Astrocyte (in vitro differentiated cells and primary cell): ENCODE measurements at regions not wholly inside any gene's neighbourhood (a gene's known extent, or its start where the extent isn't known, plus 50 kb on each side); places are given as distances from the start of the nearest gene placed in this dataset.

Experiments
- DNase-seq: peaks from one replicate; pipeline ENCODE4 v3.0.0-alpha.2; 2010; ENCODE audit warnings: low read depth
- FAIRE-seq: peaks from 2 replicates; lab custom pipeline; 2011; peaks lifted over from hg19 to GRCh38; lab: Jason Lieb, UNC
- H2AFZ ChIP-seq: 2 replicates; pipeline ENCODE4 v1.6.0; 2012; ENCODE audit warnings: low read depth, low read length, inconsistent platforms
- H3K27ac ChIP-seq: 2 replicates; pipeline ENCODE4 v1.5.1; 2011; ENCODE audit warnings: low read depth, low read length, inconsistent platforms
- H3K27me3 ChIP-seq: 2 replicates; pipeline ENCODE4 v1.6.0; 2011; ENCODE audit warnings: low read length, inconsistent platforms; ENCODE audit not compliant: insufficient read depth
- H3K36me3 ChIP-seq: 2 replicates; pipeline ENCODE4 v1.5.1; 2011; ENCODE audit warnings: low read length, inconsistent platforms; ENCODE audit not compliant: insufficient read depth
- H3K4me1 ChIP-seq: 2 replicates; pipeline ENCODE4 v1.5.1; 2011; ENCODE audit warnings: low read length, inconsistent platforms; ENCODE audit not compliant: insufficient read depth
- H3K4me2 ChIP-seq: 2 replicates; pipeline ENCODE4 v1.6.0; 2012; ENCODE audit warnings: low read length, inconsistent platforms
- H3K4me3 ChIP-seq: 2 replicates; pipeline ENCODE4 v1.5.1; 2011; ENCODE audit warnings: low read depth, mild to moderate bottlenecking, low read length, inconsistent platforms; ENCODE audit not compliant: insufficient read depth
- H3K79me2 ChIP-seq: 2 replicates; pipeline ENCODE4 v1.6.0; 2012; ENCODE audit warnings: mild to moderate bottlenecking, low read length, inconsistent platforms; ENCODE audit not compliant: insufficient read depth
- H3K9ac ChIP-seq: 2 replicates; pipeline ENCODE4 v1.6.0; 2012; ENCODE audit warnings: mild to moderate bottlenecking, low read length, inconsistent platforms
- H3K9me3 ChIP-seq: 2 replicates; pipeline ENCODE4 v1.5.1; 2012; ENCODE audit warnings: low read depth, mild to moderate bottlenecking, low read length, inconsistent platforms; ENCODE audit not compliant: insufficient read depth
- H4K20me1 ChIP-seq: 2 replicates; pipeline ENCODE4 v1.6.0; 2012; ENCODE audit warnings: low read length, inconsistent platforms; ENCODE audit not compliant: insufficient read depth
- H3K27ac Mint-ChIP-seq: one replicate; pipeline ENCODE4 v1.8.0; 2021; ENCODE audit warnings: mild to moderate bottlenecking, mixed read lengths; ENCODE audit not compliant: unreplicated experiment
- H3K27me3 Mint-ChIP-seq: one replicate; pipeline ENCODE4 v1.8.0; 2021; ENCODE audit warnings: low read depth, mixed read lengths; ENCODE audit not compliant: unreplicated experiment
- H3K36me3 Mint-ChIP-seq: one replicate; pipeline ENCODE4 v1.8.0; 2021; ENCODE audit warnings: low read depth, mixed read lengths; ENCODE audit not compliant: unreplicated experiment
- H3K4me1 Mint-ChIP-seq: one replicate; pipeline ENCODE4 v1.8.0; 2021; ENCODE audit warnings: low read depth, mixed read lengths; ENCODE audit not compliant: unreplicated experiment
- H3K4me3 Mint-ChIP-seq: one replicate; pipeline ENCODE4 v1.8.0; 2021; ENCODE audit warnings: mild to moderate bottlenecking, moderate library complexity, mixed read lengths; ENCODE audit not compliant: unreplicated experiment
- H3K9me3 Mint-ChIP-seq: one replicate; pipeline ENCODE4 v1.8.0; 2021; ENCODE audit warnings: mild to moderate bottlenecking, mixed read lengths; ENCODE audit not compliant: unreplicated experiment
- CTCF ChIP-seq: IDR thresholded peaks from 2 replicates; pipeline ENCODE4 v1.5.1; 2011; ENCODE audit warnings: low read depth, mild to moderate bottlenecking, inconsistent platforms, low read length, moderate library complexity; ENCODE audit not compliant: insufficient read depth
- EZH2 ChIP-seq: IDR thresholded peaks from 2 replicates; pipeline ENCODE4 v1.6.1; 2012; ENCODE audit warnings: mild to moderate bottlenecking, low read length, inconsistent platforms; ENCODE audit not compliant: insufficient read depth

DNA sequence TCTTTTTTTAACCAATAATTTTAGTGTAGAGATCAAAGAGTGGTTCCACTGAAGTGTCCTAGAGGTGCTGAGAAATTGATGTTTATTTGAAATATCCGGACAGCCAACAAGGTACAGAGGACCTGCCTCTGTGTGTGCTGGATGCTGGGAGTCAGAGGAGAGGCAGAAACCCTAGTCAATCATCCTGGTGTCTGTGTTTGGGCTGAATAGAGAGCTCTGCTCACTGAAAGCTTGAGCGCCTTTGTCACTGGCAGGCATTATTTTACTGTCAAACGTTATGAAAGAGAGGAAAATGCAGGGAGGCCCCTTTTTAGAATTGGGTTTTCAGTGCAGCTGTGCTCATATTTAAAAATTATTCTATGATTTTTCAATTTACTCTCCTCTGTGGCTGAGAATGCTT, 480.3 kb upstream of the TYRP1 start:
- Histone ChIP-seq H3K27ac (no peak overlapping the region), H3K79me2 (no peaks in the 10 kb centered on the region), H3K9me3 (no peaks in the 10 kb centered on the region), H3K4me2 (no peak overlapping the region), H2AFZ (no peak overlapping the region), H4K20me1 (no peaks in the 10 kb centered on the region), H3K4me3 (no peak overlapping the region), H3K9ac (no peak overlapping the region), H3K27me3 (no peaks in the 10 kb centered on the region), H3K36me3 (no peaks in the 10 kb centered on the region), H3K4me1 (no peaks in the 10 kb centered on the region)
- DNase-seq = no peak
- H3K9me3 Mint-ChIP-seq = peaks cover 6% of the 10 kb centered on the region
- no peaks in the 10 kb centered on the region for H3K36me3 Mint-ChIP-seq
- H3K4me1 Mint-ChIP-seq = no peaks in the 10 kb centered on the region
- H3K27me3 Mint-ChIP-seq = no peaks in the 10 kb centered on the region
- TF ChIP-seq CTCF (no peak), EZH2 (no peak)
- FAIRE-seq = no peak
- H3K27ac Mint-ChIP-seq = no peak overlapping the region
- no peak overlapping the region for H3K4me3 Mint-ChIP-seq

DNA sequence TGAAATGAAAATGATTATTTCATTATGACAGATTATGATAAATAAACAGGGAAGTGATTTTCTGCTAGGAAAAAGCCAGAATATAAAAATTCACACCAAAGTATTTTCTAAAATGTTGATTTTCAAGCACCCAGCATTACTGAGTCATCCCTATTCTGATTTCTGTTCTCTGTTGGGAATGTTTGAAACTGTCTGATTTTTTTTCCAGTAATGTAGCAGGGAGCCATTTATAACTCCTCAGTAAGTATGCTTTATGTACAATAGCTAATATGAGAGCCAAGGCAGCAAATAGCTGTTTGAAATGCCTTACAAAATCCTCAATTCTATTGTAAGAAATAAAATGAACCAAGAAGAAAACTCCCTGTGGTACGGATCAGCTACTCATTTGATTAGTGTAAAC, 471.7 kb upstream of the TYRP1 start:
- no peak for DNase-seq
- Mint-ChIP-seq H3K36me3 (no peaks in the 10 kb centered on the region), H3K27me3 (no peaks in the 10 kb centered on the region), H3K4me3 (no peak overlapping the region), H3K4me1 (peaks cover 2% of the 10 kb centered on the region), H3K9me3 (no peaks in the 10 kb centered on the region), H3K27ac (no peak overlapping the region)
- H3K9me3 ChIP-seq = no peaks in the 10 kb centered on the region
- no peaks in the 10 kb centered on the region for H4K20me1 ChIP-seq
- H3K4me2 ChIP-seq = no peak overlapping the region
- FAIRE-seq = no peak
- no peak overlapping the region for H2AFZ ChIP-seq
- H3K4me3 ChIP-seq = no peak overlapping the region
- no peak overlapping the region for H3K27ac ChIP-seq
- no peak overlapping the region for H3K9ac ChIP-seq
- H3K27me3 ChIP-seq = no peaks in the 10 kb centered on the region
- H3K4me1 ChIP-seq = no peaks in the 10 kb centered on the region
- H3K79me2 ChIP-seq = no peaks in the 10 kb centered on the region
- H3K36me3 ChIP-seq = no peaks in the 10 kb centered on the region
- TF ChIP-seq CTCF (no peak), EZH2 (no peak)

GRCh38 chr9:12224449-12224848, 468.7 kb upstream of the TYRP1 start:
- H3K27me3 Mint-ChIP-seq = no peaks in the 10 kb centered on the region
- H2AFZ ChIP-seq = no peak overlapping the region
- no peak overlapping the region for H3K9ac ChIP-seq
- no peaks in the 10 kb centered on the region for H3K4me1 ChIP-seq
- DNase-seq = no peak
- H4K20me1 ChIP-seq = no peaks in the 10 kb centered on the region
- H3K27ac Mint-ChIP-seq = no peak overlapping the region
- H3K9me3 Mint-ChIP-seq = no peaks in the 10 kb centered on the region
- H3K36me3 ChIP-seq = no peaks in the 10 kb centered on the region
- H3K4me2 ChIP-seq = no peak overlapping the region
- H3K36me3 Mint-ChIP-seq = no peaks in the 10 kb centered on the region
- no peak overlapping the region for H3K4me3 ChIP-seq
- H3K27ac ChIP-seq = no peak overlapping the region
- no peak overlapping the region for H3K4me3 Mint-ChIP-seq
- no peaks in the 10 kb centered on the region for H3K9me3 ChIP-seq
- H3K27me3 ChIP-seq = no peaks in the 10 kb centered on the region
- FAIRE-seq = no peak
- no peaks in the 10 kb centered on the region for H3K79me2 ChIP-seq
- peaks cover 2% of the 10 kb centered on the region for H3K4me1 Mint-ChIP-seq
- no peak for TF ChIP-seq EZH2
- TF ChIP-seq CTCF = no peak
